WTC11 (cell line): ENCODE measurements at regions not wholly inside any gene's neighbourhood (a gene's known extent, or its start where the extent isn't known, plus 50 kb on each side); places are given as distances from the start of the nearest gene placed in this dataset.

Source experiments
- ATAC-seq: fragments of 200-7000 bp; cut with Tn5 transposase; 2 replicates; pipeline ENCODE4 v1.10.0; 2021; ENCODE audit warnings: mild to moderate bottlenecking, moderate library complexity
- CTCF ChIA-PET: fragments of 300-600 bp; sonication (Branson Sonifier 250); formaldehyde crosslinking; loops from one replicate; lab custom pipeline; 2021; ENCODE audit warnings: antibody characterized with exemption; lab: Charles Lee
- POLR2A ChIA-PET: fragments of 350-600 bp; sonication (Branson Sonifier 250); formaldehyde crosslinking; loops from one replicate; lab custom pipeline; 2021; ENCODE audit warnings: antibody characterized with exemption; lab: Charles Lee
- DNase-seq: peaks from one replicate; pipeline ENCODE4 v3.0.0; 2021; ENCODE audit warnings: low spot score
- H3K27ac Mint-ChIP-seq: 2 replicates; pipeline ENCODE4 v1.8.0; 2021; ENCODE audit warnings: mixed read lengths
- H3K27me3 Mint-ChIP-seq: 2 replicates; pipeline ENCODE4 v1.8.0; 2021; ENCODE audit warnings: low read depth, mild to moderate bottlenecking, moderate library complexity, mixed read lengths
- H3K36me3 Mint-ChIP-seq: 2 replicates; pipeline ENCODE4 v1.8.0; 2021; ENCODE audit warnings: mixed read lengths
- H3K4me1 Mint-ChIP-seq: 2 replicates; pipeline ENCODE4 v1.8.0; 2022; ENCODE audit warnings: mixed read lengths
- H3K4me3 Mint-ChIP-seq: 2 replicates; pipeline ENCODE4 v1.8.0; 2021; ENCODE audit warnings: mild to moderate bottlenecking, moderate library complexity, mixed read lengths
- H3K9me3 Mint-ChIP-seq: 2 replicates; pipeline ENCODE4 v1.8.0; 2021; ENCODE audit warnings: mixed read lengths
- CDX4 ChIP-seq: fragments of 250-450 bp; sonication (Bioruptor Pico); IDR thresholded peaks from 2 replicates; pipeline ENCODE4 v1.9.0; 2021; ENCODE audit warnings: moderate library complexity, mild to moderate bottlenecking, inconsistent platforms, borderline replicate concordance
- CREB1 ChIP-seq: sonication (generic); formaldehyde crosslinking; IDR thresholded peaks from 2 replicates; pipeline ENCODE4 v1.8.0; 2023; ENCODE audit warnings: mild to moderate bottlenecking, missing genetic modification reagents
- CTCF ChIP-seq: fragments of 200-600 bp; IDR thresholded peaks from 2 replicates; pipeline ENCODE4 v1.8.0; 2022; ENCODE audit warnings: antibody characterized with exemption
- ELF4 ChIP-seq: sonication (generic); formaldehyde crosslinking; IDR thresholded peaks from 2 replicates; pipeline ENCODE4 v1.8.1; 2022; ENCODE audit warnings: low read depth, mild to moderate bottlenecking, moderate library complexity, missing genetic modification reagents
- EMX1 ChIP-seq: fragments of 250-450 bp; sonication (Bioruptor Pico); IDR thresholded peaks from 2 replicates; pipeline ENCODE4 v1.8.0; 2021; ENCODE audit warnings: mild to moderate bottlenecking
- ESRRA ChIP-seq: sonication (generic); formaldehyde crosslinking; IDR thresholded peaks from 2 replicates; pipeline ENCODE4 v1.8.1; 2022; ENCODE audit warnings: mild to moderate bottlenecking, missing genetic modification reagents, borderline replicate concordance
- FOXP1 ChIP-seq: sonication (generic); formaldehyde crosslinking; IDR thresholded peaks from 2 replicates; pipeline ENCODE4 v1.8.0; 2022; ENCODE audit warnings: missing genetic modification reagents, mild to moderate bottlenecking, moderate library complexity, borderline replicate concordance
- GRHL2 ChIP-seq: fragments of 250-450 bp; sonication (Bioruptor Pico); IDR thresholded peaks from 2 replicates; pipeline ENCODE4 v1.8.0; 2022; ENCODE audit warnings: mild to moderate bottlenecking, moderate library complexity; ENCODE audit not compliant: insufficient replicate concordance, severe bottlenecking
- HMGA2 ChIP-seq: fragments of 250-450 bp; sonication (Bioruptor Pico); IDR thresholded peaks from 2 replicates; pipeline ENCODE4 v1.4.0; 2021; ENCODE audit warnings: mild to moderate bottlenecking, moderate library complexity
- JAZF1 ChIP-seq: fragments of 250-450 bp; sonication (Bioruptor Pico); IDR thresholded peaks from 2 replicates; pipeline ENCODE4 v1.9.0; 2021; ENCODE audit warnings: moderate library complexity, mild to moderate bottlenecking, inconsistent platforms
- JUN ChIP-seq: sonication (generic); formaldehyde crosslinking; IDR thresholded peaks from 2 replicates; pipeline ENCODE4 v1.8.0; 2023; ENCODE audit warnings: mild to moderate bottlenecking, missing genetic modification reagents
- KAT7 ChIP-seq: sonication (generic); formaldehyde crosslinking; IDR thresholded peaks from 2 replicates; pipeline ENCODE4 v1.8.1; 2023; ENCODE audit warnings: missing genetic modification reagents, mild to moderate bottlenecking, borderline replicate concordance
- MLX ChIP-seq: sonication (generic); formaldehyde crosslinking; IDR thresholded peaks from 2 replicates; pipeline ENCODE4 v1.8.1; 2023; ENCODE audit warnings: mild to moderate bottlenecking, missing genetic modification reagents, moderate library complexity
- MYBL2 ChIP-seq: sonication (generic); formaldehyde crosslinking; IDR thresholded peaks from 2 replicates; pipeline ENCODE4 v1.8.1; 2023; ENCODE audit warnings: mild to moderate bottlenecking, moderate library complexity, missing genetic modification reagents
- NR1H2 ChIP-seq: sonication (generic); formaldehyde crosslinking; IDR thresholded peaks from 2 replicates; pipeline ENCODE4 v1.9.0; 2021; ENCODE audit warnings: mild to moderate bottlenecking, moderate library complexity, missing genetic modification reagents
- NR2C2 ChIP-seq: sonication (generic); formaldehyde crosslinking; IDR thresholded peaks from 2 replicates; pipeline ENCODE4 v1.8.0; 2022; ENCODE audit warnings: mild to moderate bottlenecking, missing genetic modification reagents
- OVOL2 ChIP-seq: fragments of 250-450 bp; sonication (Bioruptor Pico); IDR thresholded peaks from 2 replicates; pipeline ENCODE4 v1.9.0; 2021; ENCODE audit warnings: mild to moderate bottlenecking, borderline replicate concordance
- PRDM15 ChIP-seq: sonication (generic); formaldehyde crosslinking; IDR thresholded peaks from 2 replicates; pipeline ENCODE4 v1.8.0; 2022; ENCODE audit warnings: missing genetic modification reagents
- PREB ChIP-seq: sonication (generic); formaldehyde crosslinking; IDR thresholded peaks from 2 replicates; pipeline ENCODE4 v1.8.1; 2022; ENCODE audit warnings: mild to moderate bottlenecking, missing genetic modification reagents, moderate library complexity, borderline replicate concordance
- PRRX2 ChIP-seq: fragments of 250-450 bp; sonication (Bioruptor Pico); IDR thresholded peaks from 2 replicates; pipeline ENCODE4 v1.8.0; 2021; ENCODE audit warnings: mild to moderate bottlenecking
- SMAD3 ChIP-seq: sonication (generic); formaldehyde crosslinking; IDR thresholded peaks from 2 replicates; pipeline ENCODE4 v1.8.0; 2022; ENCODE audit warnings: missing genetic modification reagents, mild to moderate bottlenecking, borderline replicate concordance
- SP1 ChIP-seq: sonication (generic); formaldehyde crosslinking; conservative IDR thresholded peaks from 2 replicates; pipeline ENCODE4 v1.8.1; 2022; ENCODE audit warnings: missing genetic modification reagents
- TP53 ChIP-seq: sonication (generic); formaldehyde crosslinking; IDR thresholded peaks from 2 replicates; pipeline ENCODE4 v1.8.1; 2023; ENCODE audit warnings: mild to moderate bottlenecking, missing genetic modification reagents
- ZNF232 ChIP-seq: sonication (generic); formaldehyde crosslinking; IDR thresholded peaks from 2 replicates; pipeline ENCODE4 v1.8.0; 2022; ENCODE audit warnings: mild to moderate bottlenecking, missing genetic modification reagents
- ZNF263 ChIP-seq: sonication (generic); formaldehyde crosslinking; IDR thresholded peaks from 2 replicates; pipeline ENCODE4 v1.8.1; 2022; ENCODE audit warnings: low read depth, mild to moderate bottlenecking, moderate library complexity, missing genetic modification reagents
- ZNF317 ChIP-seq: sonication (generic); formaldehyde crosslinking; IDR thresholded peaks from 2 replicates; pipeline ENCODE4 v1.8.1; 2023; ENCODE audit warnings: low read depth, mild to moderate bottlenecking, moderate library complexity, missing genetic modification reagents, borderline replicate concordance

- POLR2A ChIA-PET, result no interaction called here
- TF ChIP-seq MLX, result no peak
- TF ChIP-seq GRHL2, result no peak
- H3K9me3 Mint-ChIP-seq, result peaks cover 10% of the 10 kb centered on the region
- ATAC-seq (no peak), DNase-seq (no peak)
- H3K4me1 Mint-ChIP-seq, result no peaks in the 10 kb centered on the region
- H3K4me3 Mint-ChIP-seq, result no peak overlapping the region
- no peaks in the 10 kb centered on the region for H3K36me3 Mint-ChIP-seq
- CTCF ChIA-PET, result no interaction called here
- no peak overlapping the region; the same call in 1 of the 2 replicates for H3K27ac Mint-ChIP-seq
- no peaks in the 10 kb centered on the region for H3K27me3 Mint-ChIP-seq
Measured at GRCh38 chr6:163694988-163695398, 280.5 kb downstream of the QKI start.

- Mint-ChIP-seq H3K4me3 (no peak overlapping the region), H3K27ac (no peak overlapping the region), H3K36me3 (no peaks in the 10 kb centered on the region), H3K9me3 (peaks cover 4% of the 10 kb centered on the region)
- DNase-seq, result no peak
- CTCF ChIA-PET, result no interaction called here
- no peak for TF ChIP-seq MYBL2 (CRISPR knock-in tag)
- no peak for TF ChIP-seq CREB1
- no peak for TF ChIP-seq ZNF263 (CRISPR knock-in tag)
- no peak for TF ChIP-seq OVOL2 (CRISPR knock-in tag)
- no peak for TF ChIP-seq NR1H2 (CRISPR knock-in tag)
- TF ChIP-seq ZNF317 (CRISPR knock-in tag), result no peak
- no peak for TF ChIP-seq ZNF232 (CRISPR knock-in tag)
- no peak for TF ChIP-seq PREB (CRISPR knock-in tag)
- no peak for TF ChIP-seq JAZF1 (CRISPR knock-in tag)
- no peak for TF ChIP-seq PRRX2 (CRISPR knock-in tag)
- TF ChIP-seq JUN (CRISPR knock-in tag), result no peak
- TF ChIP-seq SMAD3 (CRISPR knock-in tag), result no peak
- no peak for TF ChIP-seq ELF4 (CRISPR knock-in tag)
- TF ChIP-seq NR2C2 (CRISPR knock-in tag), result no peak
- no peak for TF ChIP-seq FOXP1 (CRISPR knock-in tag)
- TF ChIP-seq, all 79 proteins: peak for 0
- no peaks in the 10 kb centered on the region for H3K4me1 Mint-ChIP-seq
- no peak for ATAC-seq
- no peaks in the 10 kb centered on the region for H3K27me3 Mint-ChIP-seq
- POLR2A ChIA-PET, result no interaction called here
Measured at GRCh38 chr6:163694072-163694471, 279.6 kb downstream of the QKI start.

- H3K4me3 Mint-ChIP-seq, result no peak overlapping the region
- H3K27ac Mint-ChIP-seq, result no peak overlapping the region
- H3K27me3 Mint-ChIP-seq, result no peaks in the 10 kb centered on the region
- H3K9me3 Mint-ChIP-seq, result no peaks in the 10 kb centered on the region
- no peak for ATAC-seq
- DNase-seq, result no peak
- no peaks in the 10 kb centered on the region for H3K36me3 Mint-ChIP-seq
- ChIA-PET POLR2A (no interaction called here), CTCF (no interaction called here)
- H3K4me1 Mint-ChIP-seq, result no peaks in the 10 kb centered on the region
- TF ChIP-seq ZNF232 (CRISPR knock-in tag), result no peak
- no peak for TF ChIP-seq CDX4 (CRISPR knock-in tag)
- TF ChIP-seq EMX1, result no peak
- TF ChIP-seq PRRX2 (CRISPR knock-in tag), result no peak
- no peak for TF ChIP-seq CTCF
- TF ChIP-seq PRDM15 (CRISPR knock-in tag), result no peak
- TF ChIP-seq ESRRA (CRISPR knock-in tag), result no peak
- TF ChIP-seq TP53 (CRISPR knock-in tag), result no peak
- TF ChIP-seq HMGA2, result no peak
- TF ChIP-seq ELF4 (CRISPR knock-in tag), result no peak
- no peak for TF ChIP-seq KAT7 (CRISPR knock-in tag)
- TF ChIP-seq MLX, result no peak
- TF ChIP-seq SP1 (CRISPR knock-in tag), result no peak
- no peak for TF ChIP-seq ZNF317 (CRISPR knock-in tag)
Measured at GRCh38 chr6:163691049-163691448, 276.5 kb downstream of the QKI start.
